Fibroblast of villous mesenchyme (primary cell): ENCODE measurements at regions not wholly inside any gene's neighbourhood (a gene's known extent, or its start where the extent isn't known, plus 50 kb on each side); places are given as distances from the start of the nearest gene placed in this dataset.

Experiments used
- DNase-seq: peaks from one replicate; pipeline ENCODE4 v3.0.0-alpha.2; 2010; ENCODE audit warnings: low read depth
- H3K4me3 ChIP-seq: 2 replicates; pipeline ENCODE4 v1.5.1; 2011; ENCODE audit warnings: low read depth, mild to moderate bottlenecking, low read length
- TF ChIP-seq, protein P1 (sequence below): IDR thresholded peaks from 2 replicates; pipeline ENCODE4 v1.5.1; 2012; ENCODE audit warnings: low read depth, mild to moderate bottlenecking, low read length; ENCODE audit not compliant: insufficient read depth

DNA sequence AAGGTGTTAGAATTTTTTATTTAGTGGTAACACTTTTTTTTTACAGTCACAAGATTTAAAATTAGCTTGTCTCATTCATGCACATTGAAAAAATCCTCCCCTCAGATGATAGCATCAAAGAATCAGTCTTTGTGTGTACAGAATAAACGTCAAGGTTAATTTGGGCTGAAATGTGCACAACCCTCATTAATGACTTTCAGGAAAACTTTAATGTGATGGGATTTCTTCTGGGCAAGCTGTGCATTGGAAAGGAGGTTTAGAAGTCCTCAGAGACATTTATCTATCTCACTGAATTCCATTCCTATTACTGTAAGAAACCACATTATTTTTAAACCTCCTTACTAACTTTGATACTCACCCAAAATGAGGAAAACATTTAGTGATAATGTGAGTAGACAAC, 88.2 kb upstream of the TECRL start:
- TF ChIP-seq, protein P1, sequence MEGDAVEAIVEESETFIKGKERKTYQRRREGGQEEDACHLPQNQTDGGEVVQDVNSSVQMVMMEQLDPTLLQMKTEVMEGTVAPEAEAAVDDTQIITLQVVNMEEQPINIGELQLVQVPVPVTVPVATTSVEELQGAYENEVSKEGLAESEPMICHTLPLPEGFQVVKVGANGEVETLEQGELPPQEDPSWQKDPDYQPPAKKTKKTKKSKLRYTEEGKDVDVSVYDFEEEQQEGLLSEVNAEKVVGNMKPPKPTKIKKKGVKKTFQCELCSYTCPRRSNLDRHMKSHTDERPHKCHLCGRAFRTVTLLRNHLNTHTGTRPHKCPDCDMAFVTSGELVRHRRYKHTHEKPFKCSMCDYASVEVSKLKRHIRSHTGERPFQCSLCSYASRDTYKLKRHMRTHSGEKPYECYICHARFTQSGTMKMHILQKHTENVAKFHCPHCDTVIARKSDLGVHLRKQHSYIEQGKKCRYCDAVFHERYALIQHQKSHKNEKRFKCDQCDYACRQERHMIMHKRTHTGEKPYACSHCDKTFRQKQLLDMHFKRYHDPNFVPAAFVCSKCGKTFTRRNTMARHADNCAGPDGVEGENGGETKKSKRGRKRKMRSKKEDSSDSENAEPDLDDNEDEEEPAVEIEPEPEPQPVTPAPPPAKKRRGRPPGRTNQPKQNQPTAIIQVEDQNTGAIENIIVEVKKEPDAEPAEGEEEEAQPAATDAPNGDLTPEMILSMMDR: no peak
- no peak for DNase-seq
- no peak overlapping the region for H3K4me3 ChIP-seq

GRCh38 chr4:64495946-64496345, 86.7 kb upstream of the TECRL start:
- TF ChIP-seq, protein P1: no peak
- DNase-seq: no peak
- no peak overlapping the region for H3K4me3 ChIP-seq

GRCh38 chr4:64489628-64490027, 80.4 kb upstream of the TECRL start:
- TF ChIP-seq, protein P1: no peak
- no peak overlapping the region for H3K4me3 ChIP-seq
- no peak for DNase-seq

GRCh38 chr4:64479338-64479737, 70.1 kb upstream of the TECRL start:
- TF ChIP-seq, protein P1: no peak
- no peak overlapping the region for H3K4me3 ChIP-seq
- no peak for DNase-seq

- H3K4me3 ChIP-seq: no peak overlapping the region
- DNase-seq: no peak
- TF ChIP-seq, protein P1: no peak
Observed at GRCh38 chr4:64477127-64477526, 67.9 kb upstream of the TECRL start.

GRCh38 chr4:64465263-64465662, 56.0 kb upstream of the TECRL start:
- TF ChIP-seq, protein P1: no peak

DNA sequence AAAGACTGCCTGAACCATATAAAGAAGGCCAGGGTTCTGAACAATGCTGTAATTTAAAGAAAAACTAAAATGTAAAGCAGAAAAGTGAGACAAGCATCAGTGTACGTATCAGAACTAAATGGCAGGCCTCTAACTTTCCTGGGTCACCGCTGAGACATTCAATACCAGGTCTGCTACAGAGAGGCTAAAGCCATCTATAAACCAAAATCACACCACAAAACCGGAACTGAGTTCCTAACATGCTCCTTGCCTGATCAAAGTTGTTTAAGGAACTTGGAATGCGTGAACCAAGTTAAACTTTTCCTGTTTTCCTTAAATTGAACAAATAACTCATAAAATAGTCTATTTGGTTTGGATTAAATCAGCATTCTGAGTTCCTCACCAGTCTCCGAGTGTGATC, 55.3 kb upstream of the TECRL start:
- TF ChIP-seq, protein P1: no peak
- H3K4me3 ChIP-seq: no peak overlapping the region
- no peak for DNase-seq

More at GRCh38 chr4:64465263-64465662, 56.0 kb upstream of the TECRL start:
- no peak for DNase-seq
- no peak overlapping the region for H3K4me3 ChIP-seq
